ENCODE measurements at regions not wholly inside any gene's neighbourhood (a gene's known extent, or its start where the extent isn't known, plus 50 kb on each side); places are given as distances from the start of the nearest gene placed in this dataset.

DNA sequence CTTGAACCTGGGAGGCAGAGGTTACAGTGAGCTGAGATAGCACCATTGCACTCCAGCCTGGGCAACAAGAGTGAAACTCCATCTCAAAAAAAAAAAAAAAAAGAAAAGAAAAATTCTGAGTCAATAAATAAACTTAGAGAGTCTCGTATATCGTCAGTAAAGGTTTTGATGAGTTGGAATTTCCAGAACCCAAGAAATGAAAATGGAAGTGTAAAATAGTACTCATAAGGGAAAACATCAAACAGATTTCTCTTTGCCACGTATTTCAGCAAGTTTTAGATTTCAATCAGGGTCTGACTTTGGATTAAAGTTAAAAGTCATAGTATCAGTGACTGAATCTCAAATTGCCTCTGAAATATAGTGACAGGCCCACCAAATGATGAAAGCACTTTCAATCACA lies 71.4 kb upstream of the SPOPL start:
- TF ChIP-seq, protein P1, sequence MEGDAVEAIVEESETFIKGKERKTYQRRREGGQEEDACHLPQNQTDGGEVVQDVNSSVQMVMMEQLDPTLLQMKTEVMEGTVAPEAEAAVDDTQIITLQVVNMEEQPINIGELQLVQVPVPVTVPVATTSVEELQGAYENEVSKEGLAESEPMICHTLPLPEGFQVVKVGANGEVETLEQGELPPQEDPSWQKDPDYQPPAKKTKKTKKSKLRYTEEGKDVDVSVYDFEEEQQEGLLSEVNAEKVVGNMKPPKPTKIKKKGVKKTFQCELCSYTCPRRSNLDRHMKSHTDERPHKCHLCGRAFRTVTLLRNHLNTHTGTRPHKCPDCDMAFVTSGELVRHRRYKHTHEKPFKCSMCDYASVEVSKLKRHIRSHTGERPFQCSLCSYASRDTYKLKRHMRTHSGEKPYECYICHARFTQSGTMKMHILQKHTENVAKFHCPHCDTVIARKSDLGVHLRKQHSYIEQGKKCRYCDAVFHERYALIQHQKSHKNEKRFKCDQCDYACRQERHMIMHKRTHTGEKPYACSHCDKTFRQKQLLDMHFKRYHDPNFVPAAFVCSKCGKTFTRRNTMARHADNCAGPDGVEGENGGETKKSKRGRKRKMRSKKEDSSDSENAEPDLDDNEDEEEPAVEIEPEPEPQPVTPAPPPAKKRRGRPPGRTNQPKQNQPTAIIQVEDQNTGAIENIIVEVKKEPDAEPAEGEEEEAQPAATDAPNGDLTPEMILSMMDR (IDR thresholded peaks at IDR 0.05; ENCODE audit: insufficient read depth, low read depth, low read length) = no peak
- ChIA-PET CTCF (no interaction called here), POLR2A (no interaction called here)
- no peak for DNase-seq (ENCODE audit: low read depth)
- Histone ChIP-seq H3K27me3 (ENCODE audit: control insufficient read depth, insufficient read depth, low read length) (no peaks in the 10 kb centered on the region), H3K36me3 (ENCODE audit: control insufficient read depth, insufficient read depth, low read length) (no peaks in the 10 kb centered on the region), H3K4me3 (ENCODE audit: low read depth, low read length) (no peak overlapping the region)

DNA sequence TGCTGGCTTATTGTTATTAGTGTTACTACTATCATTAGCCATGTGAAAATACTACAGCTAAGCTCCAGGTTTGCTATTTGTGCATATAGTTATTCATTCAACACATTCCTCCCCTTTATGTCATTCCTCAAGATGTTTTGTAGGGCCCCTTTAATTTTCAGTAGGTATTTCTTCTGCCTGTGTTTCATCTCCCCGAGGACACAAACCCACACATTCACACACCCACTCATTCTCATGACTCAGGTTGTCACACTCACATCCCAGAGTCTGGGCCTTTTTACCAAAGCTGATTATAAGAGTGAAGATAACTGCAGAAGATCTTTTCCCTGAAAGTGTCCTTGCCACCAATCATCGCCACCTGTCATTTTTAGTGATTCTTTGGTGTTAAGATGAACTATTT lies 68.6 kb upstream of the SPOPL start:
- H3K36me3 ChIP-seq (ENCODE audit: control insufficient read depth, insufficient read depth, low read length) = no peaks in the 10 kb centered on the region
- no peak for DNase-seq (ENCODE audit: low read depth)
- ChIA-PET POLR2A (no interaction called here), CTCF (no interaction called here)
- no peaks in the 10 kb centered on the region for H3K27me3 ChIP-seq (ENCODE audit: control insufficient read depth, insufficient read depth, low read length)
- H3K4me3 ChIP-seq (ENCODE audit: low read depth, low read length) = no peak overlapping the region
- TF ChIP-seq, protein P1 (IDR thresholded peaks at IDR 0.05; ENCODE audit: insufficient read depth, low read depth, low read length) = no peak

DNA sequence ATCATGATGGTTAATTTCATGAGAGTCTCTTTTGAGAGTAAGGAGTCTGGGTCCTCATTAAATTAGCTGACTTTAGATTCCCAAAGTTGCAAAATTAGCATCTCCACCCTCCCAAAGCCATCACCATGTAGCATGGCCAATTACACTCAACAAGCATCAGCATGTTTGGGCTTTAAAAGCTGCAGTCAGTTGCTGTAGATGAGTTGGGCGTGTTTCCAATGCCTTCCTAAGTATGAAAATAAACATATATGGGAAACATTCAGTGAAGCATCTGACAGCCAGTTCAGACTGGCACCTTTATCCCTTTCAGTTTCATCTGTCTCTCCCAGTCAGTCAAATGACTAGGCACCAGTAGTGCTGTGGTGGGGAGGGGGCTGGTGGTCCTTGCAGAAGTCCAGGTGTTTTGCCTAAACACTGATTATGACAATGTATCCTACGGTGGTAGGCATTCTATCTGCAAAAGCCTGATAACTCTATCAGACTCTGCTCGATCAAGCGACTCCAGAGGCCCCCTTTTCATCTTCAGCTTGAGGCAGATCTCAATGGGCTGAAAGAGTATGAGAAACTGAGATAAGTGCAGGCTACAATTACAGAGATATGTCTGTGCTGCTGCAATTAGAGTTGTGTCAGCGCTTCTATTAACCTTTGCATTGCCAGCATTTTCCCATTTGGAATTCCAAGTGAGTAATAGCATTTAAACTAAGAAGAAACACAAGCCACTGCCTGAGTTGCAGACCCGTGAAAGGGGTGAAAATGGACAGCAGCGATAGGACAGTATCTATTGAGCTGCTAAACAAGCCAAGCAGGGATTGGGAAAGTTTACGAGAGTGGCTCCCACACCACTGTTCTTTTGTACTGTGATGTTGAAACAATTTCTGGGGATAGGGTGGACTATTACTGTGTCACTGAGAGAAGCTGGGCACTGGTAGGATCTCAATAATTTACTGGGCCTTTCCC lies 67.3 kb upstream of the SPOPL start:
- POLR2A ChIA-PET = no interaction called here
- Histone ChIP-seq H3K27me3 (ENCODE audit: control insufficient read depth, insufficient read depth, low read length) (no peaks in the 10 kb centered on the region), H3K36me3 (ENCODE audit: control insufficient read depth, insufficient read depth, low read length) (no peaks in the 10 kb centered on the region), H3K4me3 (ENCODE audit: low read depth, low read length) (no peak overlapping the region)
- CTCF ChIA-PET = no interaction called here
- TF ChIP-seq, protein P1 (IDR thresholded peaks at IDR 0.05; ENCODE audit: insufficient read depth, low read depth, low read length) = no peak
- no peak for DNase-seq (ENCODE audit: low read depth)

DNA sequence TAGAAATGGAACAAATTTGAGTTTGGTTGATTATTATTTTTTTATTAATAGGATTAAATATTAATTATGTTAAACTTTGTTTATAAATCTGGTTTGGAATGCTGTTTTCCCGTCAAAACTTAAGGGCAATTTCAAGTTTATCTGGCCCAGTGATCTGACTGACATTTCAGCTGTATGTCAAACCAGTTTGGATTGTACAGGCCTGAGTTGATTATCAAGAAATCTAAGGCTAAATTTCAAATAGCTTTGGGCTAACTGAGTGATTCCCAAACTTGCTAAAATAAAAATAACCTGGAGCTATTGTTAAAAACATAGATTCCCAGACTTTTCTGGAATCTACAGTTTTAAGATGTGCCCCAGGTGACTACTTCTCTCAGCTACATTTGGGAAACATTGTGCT lies 65.9 kb upstream of the SPOPL start:
- H3K4me3 ChIP-seq (ENCODE audit: low read depth, low read length) = no peak overlapping the region
- TF ChIP-seq, protein P1 (IDR thresholded peaks at IDR 0.05; ENCODE audit: insufficient read depth, low read depth, low read length) = no peak
- ChIA-PET POLR2A (no interaction called here), CTCF (interaction anchor here (0.6 to 1.3 kb wide), 2 partner anchors 9 to 227 kb away, joined by 3 to 4 read pairs; no protein-coding TSS in a partner anchor)
- H3K27me3 ChIP-seq (ENCODE audit: control insufficient read depth, insufficient read depth, low read length) = no peaks in the 10 kb centered on the region
- DNase-seq (ENCODE audit: low read depth) = no peak
- H3K36me3 ChIP-seq (ENCODE audit: control insufficient read depth, insufficient read depth, low read length) = no peaks in the 10 kb centered on the region

DNA sequence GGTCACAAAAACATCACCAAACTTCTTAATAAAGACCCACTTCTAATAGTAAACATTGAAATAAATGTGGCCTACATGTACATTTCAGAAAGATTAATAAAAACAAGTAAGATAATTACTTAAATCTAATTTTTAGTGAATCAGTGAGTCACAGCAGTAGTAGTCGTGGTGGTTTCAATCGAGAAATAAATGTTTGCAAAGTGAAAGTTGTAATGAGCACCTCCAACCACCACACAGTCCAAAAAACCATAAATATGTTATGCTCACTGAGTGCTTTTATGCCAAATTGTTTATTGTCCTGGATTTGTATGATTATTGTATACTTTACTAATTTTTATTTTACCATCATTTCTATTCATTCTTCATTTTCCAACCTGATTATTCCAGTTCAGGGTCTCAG lies 61.8 kb upstream of the SPOPL start:
- ChIA-PET CTCF (no interaction called here), POLR2A (no interaction called here)
- no peaks in the 10 kb centered on the region for H3K27me3 ChIP-seq (ENCODE audit: control insufficient read depth, insufficient read depth, low read length)
- no peaks in the 10 kb centered on the region for H3K36me3 ChIP-seq (ENCODE audit: control insufficient read depth, insufficient read depth, low read length)
- DNase-seq (ENCODE audit: low read depth) = no peak
- no peak overlapping the region for H3K4me3 ChIP-seq (ENCODE audit: low read depth, low read length)
- TF ChIP-seq, protein P1 (IDR thresholded peaks at IDR 0.05; ENCODE audit: insufficient read depth, low read depth, low read length) = no peak

Measured in BJ (cell line).